ENCODE measurements at regions not wholly inside any gene's neighbourhood (a gene's known extent, or its start where the extent isn't known, plus 50 kb on each side); places are given as distances from the start of the nearest gene placed in this dataset.
A peak's percentile ranks its signal among the peaks of the same experiment; 100 is the strongest.

GRCh38 chr7:17031906-17032551, 150.2 kb upstream of the AGR3 start:
- no peak overlapping the region for H3K27ac Mint-ChIP-seq
- no peak for DNase-seq (ENCODE audit: low spot score in 2 of 2, unreplicated experiment in 2 of 2)
- no peaks in the 10 kb centered on the region for H3K27me3 Mint-ChIP-seq (ENCODE audit: low read depth)
- H3K4me3 Mint-ChIP-seq, result no peak overlapping the region
- TF ChIP-seq CTCF (IDR thresholded peaks at IDR 0.05; ENCODE audit: unreplicated experiment), result no peak
- H3K4me1 Mint-ChIP-seq, result peaks cover 12% of the 10 kb centered on the region
- no peaks in the 10 kb centered on the region for H3K36me3 Mint-ChIP-seq
- peaks cover 10% of the 10 kb centered on the region for H3K9me3 Mint-ChIP-seq

GRCh38 chr7:17033245-17033644, 151.5 kb upstream of the AGR3 start:
- Mint-ChIP-seq H3K27me3 (ENCODE audit: low read depth) (no peaks in the 10 kb centered on the region), H3K4me3 (no peak overlapping the region), H3K27ac (no peak overlapping the region), H3K4me1 (peaks cover 25% of the 10 kb centered on the region), H3K9me3 (peaks cover 7% of the 10 kb centered on the region), H3K36me3 (no peaks in the 10 kb centered on the region)
- TF ChIP-seq CTCF (IDR thresholded peaks at IDR 0.05; ENCODE audit: unreplicated experiment), result no peak
- no peak for DNase-seq (ENCODE audit: low spot score in 2 of 2, unreplicated experiment in 2 of 2)

GRCh38 chr7:17036584-17036983, 154.8 kb upstream of the AGR3 start:
- H3K4me1 Mint-ChIP-seq, result peaks cover 48% of the 10 kb centered on the region
- peaks cover 4% of the 10 kb centered on the region for H3K9me3 Mint-ChIP-seq
- no peak for TF ChIP-seq CTCF (IDR thresholded peaks at IDR 0.05; ENCODE audit: unreplicated experiment)

GRCh38 chr7:17037356-17037755, 155.6 kb upstream of the AGR3 start:
- no peak for TF ChIP-seq CTCF (IDR thresholded peaks at IDR 0.05; ENCODE audit: unreplicated experiment)
- H3K4me3 Mint-ChIP-seq, result no peak overlapping the region
- peak overlapping the region; percentile 96 for H3K27ac Mint-ChIP-seq
- no peaks in the 10 kb centered on the region for H3K27me3 Mint-ChIP-seq (ENCODE audit: low read depth)
- no peak for DNase-seq (ENCODE audit: low spot score in 2 of 2, unreplicated experiment in 2 of 2)
- H3K9me3 Mint-ChIP-seq, result peaks cover 4% of the 10 kb centered on the region
- H3K36me3 Mint-ChIP-seq, result no peaks in the 10 kb centered on the region
- H3K4me1 Mint-ChIP-seq, result peaks cover 47% of the 10 kb centered on the region

More at GRCh38 chr7:17036584-17036983, 154.8 kb upstream of the AGR3 start:
- no peak overlapping the region for H3K27ac Mint-ChIP-seq
- H3K36me3 Mint-ChIP-seq, result no peaks in the 10 kb centered on the region
- no peak overlapping the region for H3K4me3 Mint-ChIP-seq
- no peak for DNase-seq (ENCODE audit: low spot score in 2 of 2, unreplicated experiment in 2 of 2)
- no peaks in the 10 kb centered on the region for H3K27me3 Mint-ChIP-seq (ENCODE audit: low read depth)

GRCh38 chr7:17038160-17038782, 156.5 kb upstream of the AGR3 start:
- no peak for DNase-seq (ENCODE audit: low spot score in 2 of 2, unreplicated experiment in 2 of 2)
- Mint-ChIP-seq H3K36me3 (no peaks in the 10 kb centered on the region), H3K9me3 (peaks cover 4% of the 10 kb centered on the region), H3K27me3 (ENCODE audit: low read depth) (no peaks in the 10 kb centered on the region), H3K27ac (peak overlapping the region; percentile 96), H3K4me1 (peaks cover 49% of the 10 kb centered on the region), H3K4me3 (no peak overlapping the region)
- TF ChIP-seq CTCF (IDR thresholded peaks at IDR 0.05; ENCODE audit: unreplicated experiment), result no peak
